ENCODE measurements at regions not wholly inside any gene's neighbourhood (a gene's known extent, or its start where the extent isn't known, plus 50 kb on each side); places are given as distances from the start of the nearest gene placed in this dataset.
"Not testable (repeated sequence)": the region's sequence is repeated elsewhere in the genome, so short reads cannot be mapped to it uniquely, and the experiment has no call there.

DNA sequence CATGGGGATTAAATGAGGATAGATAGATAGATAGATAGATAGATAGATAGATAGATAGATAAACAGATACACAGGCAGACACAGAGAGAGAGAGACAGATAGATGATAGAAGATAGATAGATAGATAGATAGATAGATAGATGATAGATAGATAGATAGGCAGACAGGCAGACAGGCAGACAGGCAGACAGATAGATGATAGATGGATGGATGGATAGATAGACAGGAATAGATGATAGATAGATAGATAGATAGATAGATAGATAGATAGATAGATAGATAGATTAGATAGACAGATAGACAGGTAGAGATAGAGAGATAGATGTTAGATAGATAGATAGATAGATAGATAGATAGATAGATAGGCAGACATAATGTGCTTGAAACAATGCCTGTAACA is 137.3 kb downstream of the MED10 start:
- not testable (repeated sequence) for DNase-seq (ENCODE audit: low read depth)

DNA sequence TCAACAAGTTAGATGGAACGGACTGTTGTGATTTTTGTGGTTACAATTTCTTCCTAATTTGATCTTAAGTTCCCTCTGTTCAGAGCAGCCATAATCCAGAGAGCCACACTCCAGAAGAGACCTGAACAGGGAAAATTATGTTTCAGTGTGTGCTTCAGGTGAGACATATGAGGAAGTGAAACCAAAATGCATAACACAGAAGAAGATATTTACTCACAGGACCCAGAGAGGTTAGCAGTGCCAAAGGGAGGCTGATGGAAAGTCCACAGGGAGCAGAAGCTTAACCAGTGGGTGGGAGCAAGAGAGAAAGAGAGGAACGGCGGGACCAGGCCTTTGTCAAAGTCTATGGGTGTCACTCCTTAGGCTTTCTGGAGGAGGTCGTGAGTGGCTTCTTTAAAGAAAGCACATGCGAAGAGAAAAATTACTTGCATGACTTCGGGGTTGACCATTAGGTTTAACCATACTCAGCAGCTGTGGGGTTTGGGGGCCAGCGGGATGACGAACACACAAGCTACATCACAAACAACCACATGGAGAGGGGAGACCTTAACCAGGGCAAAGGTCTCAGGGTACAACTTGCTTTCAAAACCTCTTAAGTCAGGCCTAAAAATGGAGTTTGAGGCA is 141.4 kb downstream of the MED10 start:
- no peak for DNase-seq (ENCODE audit: low read depth)

DNA sequence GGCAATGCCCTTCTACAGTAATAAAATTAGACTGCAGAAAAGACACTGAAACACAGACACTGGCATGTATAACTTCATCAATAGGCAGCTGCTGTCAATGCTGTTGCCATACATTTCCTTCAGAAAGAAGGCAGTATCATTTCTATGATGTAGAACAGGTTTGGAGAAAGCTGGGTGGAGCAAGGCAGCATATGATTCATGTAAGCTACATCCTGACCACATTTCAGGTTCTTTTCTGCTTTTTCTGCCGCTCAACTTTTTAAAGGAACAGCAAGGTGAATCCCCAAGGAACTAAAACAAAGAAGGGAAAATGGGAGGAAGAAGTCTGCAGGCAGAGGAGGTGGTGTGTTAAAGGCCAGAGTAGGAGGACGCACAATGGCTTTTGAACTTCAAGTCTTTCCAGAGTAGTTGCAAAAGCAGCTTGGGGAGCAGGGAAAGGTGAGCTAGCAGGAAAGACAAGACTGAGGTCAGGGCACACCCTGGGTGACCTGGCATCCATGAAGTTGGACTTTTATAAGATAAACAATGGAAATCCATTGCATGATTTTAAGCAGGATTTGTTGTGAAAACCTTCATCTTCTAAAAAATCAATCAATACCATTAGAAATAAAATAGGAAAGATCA is 142.1 kb downstream of the MED10 start:
- no peak for DNase-seq (ENCODE audit: low read depth)

DNA sequence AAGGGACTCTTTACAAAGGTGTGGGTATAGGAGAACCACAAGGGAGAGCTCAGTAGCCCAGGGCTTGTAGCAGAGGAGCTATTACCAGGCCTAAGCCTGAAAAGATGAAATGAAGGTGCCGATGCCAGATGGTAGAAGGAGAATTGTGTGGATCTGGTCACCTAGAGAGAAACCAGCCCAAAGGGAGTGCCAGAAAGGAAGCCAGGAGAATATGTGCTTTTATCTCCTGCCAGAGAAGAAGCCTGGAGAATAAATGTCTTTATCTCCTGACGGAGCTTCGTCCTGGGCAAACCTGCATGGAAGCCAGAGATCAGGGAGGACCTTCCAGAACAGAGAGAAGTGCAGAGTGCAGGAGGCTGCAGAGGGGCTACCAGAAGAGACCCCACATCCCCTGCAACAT is 142.6 kb downstream of the MED10 start:
- DNase-seq (ENCODE audit: low read depth), result no peak

DNA sequence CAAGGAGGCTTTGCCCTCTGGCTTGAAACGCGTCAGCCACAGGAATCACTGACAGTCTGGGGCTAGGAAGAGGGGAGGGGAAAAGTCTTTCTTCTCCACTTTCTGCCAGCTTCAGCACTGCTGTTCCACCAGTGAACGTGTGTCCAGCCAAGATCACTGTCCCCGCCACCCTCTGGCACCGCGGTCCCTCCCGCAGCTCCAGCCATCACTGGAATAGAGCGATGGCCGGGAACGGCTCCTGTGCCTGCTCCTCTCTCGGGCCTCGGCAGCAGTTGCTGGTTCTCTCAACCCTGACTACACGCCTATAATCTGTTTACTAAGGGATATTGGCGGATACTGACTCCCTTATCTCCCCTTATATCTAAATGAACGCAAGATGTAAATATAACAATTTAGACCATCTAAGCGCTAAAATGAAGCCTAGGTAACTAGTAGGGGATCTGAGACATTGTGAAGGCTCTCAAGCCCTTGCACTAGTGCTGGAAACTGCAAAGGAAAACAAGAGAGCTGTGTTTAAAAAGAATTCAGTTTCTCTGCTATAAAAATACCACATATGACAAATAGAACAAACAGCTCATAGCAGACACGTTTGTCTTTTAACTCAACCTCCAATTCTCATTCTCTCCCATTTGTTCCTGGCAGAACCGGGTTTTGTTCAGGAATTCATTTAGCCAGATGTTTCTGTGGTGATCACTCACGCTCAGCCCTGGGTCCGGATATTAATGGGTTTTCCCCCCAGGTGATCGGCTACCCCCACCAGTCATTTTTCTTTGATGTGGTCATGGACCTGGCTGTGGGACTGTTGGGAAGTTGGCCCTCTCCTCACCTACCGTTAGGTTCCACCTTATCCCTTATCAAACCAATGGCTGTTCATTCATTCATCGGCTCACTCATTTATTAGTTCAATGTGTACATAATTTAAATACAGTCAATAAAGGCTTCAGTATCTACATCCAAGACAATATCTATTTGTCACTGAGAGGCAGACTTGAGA is 149.8 kb downstream of the MED10 start:
- DNase-seq (ENCODE audit: low read depth), result no peak

DNA sequence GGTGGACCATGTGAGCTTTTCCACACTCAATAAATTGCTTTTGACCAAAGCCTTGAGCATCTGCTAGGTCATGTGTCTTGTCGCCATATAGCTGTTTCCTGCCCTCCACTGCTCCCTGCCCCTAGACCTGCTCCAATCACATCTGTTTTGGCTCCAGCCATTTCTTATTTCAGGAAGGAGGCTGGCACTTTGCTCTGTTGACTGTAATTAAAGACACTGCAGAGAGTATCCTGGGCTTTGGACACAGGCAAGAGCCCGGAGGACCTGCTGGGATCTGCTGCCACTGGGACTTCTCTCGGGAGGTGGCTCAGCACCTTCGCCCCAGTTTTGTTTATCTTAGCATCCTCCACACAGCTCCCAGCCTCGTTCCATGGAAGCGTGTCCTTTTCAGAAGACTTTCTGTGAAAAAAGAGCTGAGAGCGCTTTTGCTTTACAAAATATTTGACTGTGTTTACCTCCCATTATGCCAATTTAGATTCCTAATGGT is 153.2 kb downstream of the MED10 start:
- DNase-seq (ENCODE audit: low read depth), result no peak

DNA sequence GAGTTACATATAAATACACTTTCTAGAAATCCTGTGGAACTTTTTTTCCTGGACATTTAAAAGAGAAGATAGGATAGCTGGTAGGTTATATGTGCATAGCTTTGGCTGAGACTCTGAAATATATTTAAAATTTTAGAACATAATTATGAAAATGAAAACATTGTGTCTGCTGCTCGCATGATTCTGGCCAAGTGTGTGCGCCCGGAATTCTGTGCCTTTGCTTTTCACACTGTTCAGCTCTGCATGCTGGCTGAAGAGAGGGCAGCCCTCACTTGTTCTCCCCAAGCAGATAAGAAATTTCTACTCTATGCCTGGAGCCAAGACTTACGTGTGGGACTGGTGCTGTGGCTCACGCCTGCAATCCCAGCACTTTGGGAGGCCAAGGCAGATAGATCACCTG is 153.9 kb downstream of the MED10 start:
- DNase-seq (ENCODE audit: low read depth), result no peak

DNA sequence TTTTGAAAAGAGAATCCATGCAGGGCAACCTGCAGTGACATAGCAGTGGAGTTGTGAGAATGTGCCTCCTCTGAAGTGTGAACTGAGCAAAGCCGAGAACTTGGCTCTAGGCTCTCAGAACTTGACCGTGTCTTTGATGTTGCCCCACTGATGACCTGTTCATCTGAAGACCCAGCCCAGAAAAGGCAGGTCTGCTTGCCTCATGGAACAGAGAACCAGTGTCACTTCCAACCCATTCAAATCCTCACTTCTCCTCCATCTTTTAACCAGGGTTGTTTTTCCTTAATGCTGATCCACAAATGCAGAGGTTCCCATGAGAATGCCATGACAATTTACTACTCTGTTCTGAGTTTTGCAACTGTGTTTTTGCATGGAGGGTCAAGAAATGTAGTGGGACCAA is 155.4 kb downstream of the MED10 start:
- no peak for DNase-seq (ENCODE audit: low read depth)

DNA sequence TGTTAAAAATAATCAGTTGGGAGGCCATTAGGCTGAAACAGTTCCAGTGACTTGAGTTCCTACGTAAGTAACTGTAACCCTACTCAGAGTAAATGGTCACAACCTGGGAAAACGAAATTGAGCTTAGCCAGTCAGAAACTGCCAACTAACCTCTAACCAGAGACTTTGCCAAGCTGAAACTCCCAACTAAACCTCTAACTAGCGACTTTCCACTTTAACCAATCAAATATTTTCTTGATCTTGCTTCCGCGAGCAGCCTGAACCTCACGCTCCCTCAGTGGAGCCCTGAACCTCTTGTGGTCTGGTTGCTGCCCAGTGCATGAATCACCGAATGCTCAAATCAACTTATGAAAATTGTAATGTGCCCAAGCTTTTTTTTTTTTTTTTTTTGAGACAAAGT is 156.2 kb downstream of the MED10 start:
- DNase-seq (ENCODE audit: low read depth), result peak; percentile 40

DNA sequence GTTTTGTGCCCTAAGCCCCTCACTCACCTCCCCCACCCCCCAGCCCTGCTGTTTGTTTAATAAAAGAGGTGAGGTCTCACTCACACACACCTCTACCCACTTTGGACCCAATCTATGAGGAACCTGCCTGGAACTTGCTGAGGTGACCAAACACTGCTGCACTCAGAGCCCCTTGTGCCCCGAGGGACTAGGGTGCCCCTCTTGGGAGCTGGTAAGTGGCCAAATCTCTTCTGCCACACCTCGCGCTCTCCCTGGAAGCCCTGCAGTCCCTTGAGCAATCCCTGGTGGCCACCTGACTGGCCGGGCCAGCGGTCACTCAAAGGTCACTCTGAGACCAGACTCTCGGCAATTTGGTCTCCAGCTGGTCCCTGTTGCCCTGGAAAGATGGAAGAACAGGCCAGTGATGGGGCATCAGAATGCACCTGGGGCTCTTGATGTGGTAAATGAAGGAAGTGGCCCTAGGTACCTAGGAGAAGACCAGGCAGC is 157.2 kb downstream of the MED10 start:
- DNase-seq (ENCODE audit: low read depth), result no peak

DNA sequence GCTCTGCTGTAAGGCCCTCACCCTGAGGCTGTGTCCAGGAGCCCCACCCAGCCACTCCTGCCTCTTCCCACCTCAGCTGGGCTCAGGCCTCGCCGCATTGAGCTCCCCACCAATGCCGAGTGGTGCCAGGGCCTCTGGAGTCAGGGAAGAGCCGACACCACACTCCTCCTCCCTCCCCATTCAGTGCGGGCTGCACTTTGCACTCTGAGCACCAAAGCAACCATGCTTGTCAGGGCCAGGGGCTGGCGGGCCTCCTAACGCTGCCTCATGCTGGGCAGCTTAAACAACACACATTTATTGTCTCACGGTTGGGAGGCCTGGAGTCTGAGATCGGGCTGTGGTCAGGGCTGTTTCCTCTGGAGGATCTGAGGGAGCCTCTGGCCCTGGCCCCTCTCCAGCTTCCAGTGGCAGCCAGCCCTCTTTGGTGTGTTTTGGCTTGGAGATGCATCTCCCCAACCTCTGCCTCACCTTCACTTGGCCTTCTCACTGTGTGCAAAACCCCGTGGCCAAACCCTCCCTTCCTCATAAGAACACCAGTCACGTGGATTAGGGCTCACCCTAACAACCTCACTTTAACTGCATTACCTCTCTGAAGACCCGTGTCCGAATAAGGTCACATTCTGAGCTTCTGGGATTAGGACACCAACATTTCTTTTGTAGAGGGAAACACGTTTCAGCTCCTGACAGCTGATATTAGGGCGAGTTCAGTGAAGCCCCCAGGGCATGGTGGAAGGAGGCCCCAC is 157.8 kb downstream of the MED10 start:
- DNase-seq (ENCODE audit: low read depth), result peak; percentile 50

DNA sequence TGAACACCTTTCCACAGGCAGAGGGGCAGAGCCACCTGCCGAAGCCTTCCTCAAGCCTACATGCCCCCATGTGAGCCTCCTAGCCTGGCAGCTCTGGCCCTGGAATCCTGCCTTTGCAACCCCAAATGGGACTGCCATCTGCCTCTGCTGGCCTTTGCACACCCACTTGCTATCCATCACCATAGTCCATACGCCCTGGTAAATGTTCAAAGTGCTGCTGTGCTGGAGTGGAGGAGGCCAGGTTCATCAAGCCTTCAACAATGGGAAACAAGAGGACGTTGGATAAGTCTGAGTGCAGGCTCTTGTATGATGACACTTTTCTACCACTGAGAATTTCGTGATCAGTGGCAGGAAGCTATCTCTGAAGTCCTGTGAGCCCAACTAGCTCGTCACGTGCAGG is 159.8 kb downstream of the MED10 start:
- no peak for DNase-seq (ENCODE audit: low read depth)

DNA sequence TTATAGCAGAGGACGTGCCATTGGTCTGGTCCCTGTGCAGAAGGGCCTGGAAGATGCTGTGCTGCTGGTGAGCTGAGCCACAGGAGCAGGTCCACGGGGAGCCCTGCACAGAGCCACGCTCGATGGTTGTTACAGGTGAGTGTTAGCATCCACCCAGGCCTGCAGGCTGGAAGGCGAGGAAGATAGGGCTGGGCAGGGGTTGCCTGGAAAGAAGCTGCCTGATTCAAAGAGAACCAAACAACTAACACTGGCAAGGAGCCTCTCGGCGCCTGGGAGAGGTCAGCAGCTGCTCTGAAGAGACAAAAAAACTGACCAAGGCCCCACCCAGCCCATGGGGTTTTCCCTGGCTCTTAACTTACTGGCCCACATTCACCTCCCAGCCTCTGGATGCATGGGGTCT is 160.2 kb downstream of the MED10 start:
- DNase-seq (ENCODE audit: low read depth), result no peak

DNA sequence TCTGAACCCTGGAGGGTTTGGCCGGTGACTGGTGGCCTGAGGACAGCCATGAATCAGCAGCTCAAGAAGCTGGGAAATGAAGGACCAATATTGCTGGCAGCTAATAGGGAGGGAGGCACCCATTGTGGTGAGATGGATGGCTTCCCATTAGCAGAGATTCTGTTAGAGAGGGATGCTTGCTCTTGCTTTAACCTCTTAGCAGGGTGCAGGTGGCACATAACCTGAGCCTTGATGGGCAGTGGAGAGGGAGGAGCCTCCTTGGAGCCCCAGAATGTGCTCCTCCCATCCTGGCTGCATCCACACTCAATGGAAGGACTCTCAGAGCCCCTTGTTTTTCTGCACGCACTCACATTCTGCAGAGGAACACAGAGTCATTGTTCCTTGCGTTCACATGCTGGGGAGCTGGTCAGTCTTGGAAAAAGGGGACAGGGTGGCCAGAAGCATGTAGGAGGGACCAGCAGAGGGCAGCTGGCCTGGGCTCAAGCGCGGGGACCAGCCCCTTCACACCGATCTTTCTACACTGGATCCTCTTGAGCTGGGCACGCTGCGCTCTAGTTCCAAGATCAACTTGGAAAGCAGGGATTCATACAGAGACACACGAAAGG is 161.8 kb downstream of the MED10 start:
- no peak for DNase-seq (ENCODE audit: low read depth)

DNA sequence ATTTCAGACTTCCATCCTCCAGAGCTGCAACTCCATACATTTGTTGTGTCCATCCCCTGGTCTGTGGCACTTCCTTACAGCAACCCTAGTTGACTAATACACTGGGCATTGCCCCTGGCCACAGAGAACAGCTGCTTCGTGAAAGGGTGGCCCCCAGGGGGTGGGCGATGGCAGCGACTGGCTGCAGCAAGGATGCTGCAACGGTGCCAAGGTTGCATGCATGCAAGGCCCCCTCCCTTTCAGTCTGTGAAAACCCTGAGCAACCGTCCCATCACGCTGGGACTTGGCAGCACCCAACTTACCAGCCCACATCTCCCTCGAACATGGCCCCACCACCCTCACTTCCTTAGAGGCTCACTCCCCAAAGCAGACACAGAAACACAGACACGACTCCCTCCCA is 162.5 kb downstream of the MED10 start:
- no peak for DNase-seq (ENCODE audit: low read depth)

DNA sequence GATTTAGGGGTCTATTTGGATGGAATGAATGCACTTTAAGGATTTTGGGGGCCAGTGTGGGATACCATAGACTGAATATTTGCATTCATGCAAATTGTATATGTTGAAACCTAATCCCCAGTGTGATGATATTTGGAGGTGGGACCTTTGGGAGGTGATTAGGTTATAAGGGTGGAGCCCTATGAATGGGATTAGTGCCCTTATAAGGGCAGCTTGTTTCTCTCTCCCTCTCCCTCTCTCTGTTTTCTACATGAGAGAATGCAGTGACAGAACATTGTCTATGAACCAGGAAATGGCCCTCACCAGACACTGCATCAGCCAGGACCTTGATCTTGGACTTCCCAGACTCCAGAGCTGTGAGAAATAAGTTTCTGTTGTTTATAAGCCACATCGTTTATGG is 166.1 kb downstream of the MED10 start:
- no peak for DNase-seq (ENCODE audit: low read depth)

DNA sequence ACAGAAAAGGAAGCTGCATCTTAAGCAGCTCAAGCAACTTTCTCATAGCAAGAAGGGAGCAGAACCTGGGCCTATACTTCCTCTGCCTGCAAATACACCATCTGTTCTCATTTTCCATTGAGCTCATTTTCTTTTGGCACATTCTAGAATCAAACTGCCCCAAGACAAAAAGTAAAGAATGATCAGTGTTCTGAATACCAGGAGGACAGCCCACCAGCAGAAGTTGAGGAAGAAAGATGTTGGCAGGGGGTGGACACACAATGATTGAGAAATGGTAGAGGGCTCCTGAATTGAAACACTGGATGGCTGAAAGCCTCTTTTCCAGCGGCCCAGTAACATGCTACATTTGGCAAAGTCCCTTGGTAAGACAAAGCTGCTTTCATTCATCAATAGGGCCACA is 171.8 kb downstream of the MED10 start:
- no peak for DNase-seq (ENCODE audit: low read depth)

DNA sequence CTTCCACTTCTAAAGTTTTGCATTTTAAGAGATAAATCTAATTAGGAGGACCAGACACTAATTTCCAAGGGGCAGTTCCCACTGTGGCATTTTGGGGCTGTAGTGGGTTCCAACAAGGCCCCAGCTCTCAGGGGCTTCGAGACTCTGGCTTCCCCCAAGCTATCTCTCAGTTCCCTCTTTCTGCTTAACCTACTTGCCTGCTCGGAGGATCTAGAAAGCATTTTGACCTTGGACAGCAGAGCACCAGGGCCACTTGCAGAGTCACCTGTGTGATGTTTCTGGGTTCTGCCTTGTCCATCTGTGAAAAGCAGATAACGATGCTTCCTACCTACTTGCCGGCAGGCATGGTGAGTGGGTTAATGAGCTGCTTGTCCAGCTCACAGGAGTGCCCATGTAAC is 175.4 kb downstream of the MED10 start:
- no peak for DNase-seq (ENCODE audit: low read depth)

DNA sequence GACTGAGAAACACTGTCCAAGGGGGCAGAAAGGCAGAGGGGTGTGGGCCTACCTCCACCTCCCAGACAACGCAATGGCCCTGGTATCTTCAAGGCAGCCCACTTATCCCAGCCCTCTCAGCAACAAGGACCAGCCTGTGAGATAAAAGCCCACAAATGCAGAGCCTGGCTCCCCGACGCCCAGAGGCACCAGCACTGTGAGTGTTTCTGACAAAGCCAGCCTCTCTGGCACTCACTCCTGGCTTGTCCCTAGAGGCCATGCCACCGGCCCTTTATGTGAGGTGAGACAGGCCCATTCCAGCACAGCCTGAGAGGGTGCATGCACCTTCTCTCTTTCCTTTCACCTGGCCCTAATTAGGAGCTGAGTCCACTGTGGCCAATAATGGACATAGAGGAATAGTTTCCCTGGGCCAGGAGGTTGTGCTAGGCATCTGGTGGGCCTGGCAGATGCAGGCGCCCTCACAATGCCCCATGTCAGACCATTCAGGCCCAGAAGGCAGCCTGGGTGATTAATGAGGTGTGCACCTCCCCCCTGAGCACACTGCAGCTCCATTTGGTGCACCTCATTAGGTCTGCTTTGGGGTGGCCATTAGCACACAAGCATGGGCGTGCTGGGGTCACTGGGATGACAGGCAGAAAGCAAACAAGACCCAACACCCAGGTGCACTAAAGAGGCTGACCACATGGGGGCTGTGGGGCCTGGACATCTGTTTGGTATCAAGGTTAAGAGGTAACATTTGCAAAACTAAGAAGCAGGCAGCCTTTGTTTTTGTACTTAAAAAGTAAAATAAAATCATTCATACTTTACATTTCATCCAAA is 176.0 kb downstream of the MED10 start:
- DNase-seq (ENCODE audit: low read depth), result no peak

DNA sequence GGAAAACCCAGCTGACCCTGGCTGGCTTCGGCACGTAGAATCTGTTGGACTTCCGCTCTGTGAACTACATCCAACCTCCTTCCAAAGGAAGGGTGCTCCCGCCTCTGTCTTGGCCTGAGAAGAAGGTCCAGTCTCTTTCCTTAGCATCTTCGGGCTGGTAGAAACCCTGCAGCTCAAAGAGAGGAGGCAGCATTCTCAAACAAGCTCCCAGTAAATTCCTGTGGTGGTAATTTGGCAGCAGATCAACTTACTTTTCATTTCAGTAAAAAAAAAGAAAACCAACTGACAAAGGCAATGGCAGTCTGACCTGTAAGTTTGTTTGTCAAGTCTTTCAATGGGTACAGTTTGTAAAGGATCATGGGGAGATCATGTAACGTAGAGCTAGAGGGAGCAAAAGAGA is 176.7 kb downstream of the MED10 start:
- peak; percentile 70 for DNase-seq (ENCODE audit: low read depth)
